ENCODE measurements at regions not wholly inside any gene's neighbourhood (a gene's known extent, or its start where the extent isn't known, plus 50 kb on each side); places are given as distances from the start of the nearest gene placed in this dataset.

GRCh38 chr6:80441131-80441530 lies 334.7 kb downstream of the BCKDHB start:
- ChIA-PET RAD21 (ENCODE audit: low non-redundant PET in 1 of 2, low total read pairs in 2 of 2, uncharacterized antibody in 2 of 2, unreplicated experiment in 2 of 2) (no interaction called here), CTCF (no interaction called here), POLR2A (no interaction called here)
- Histone ChIP-seq H4K20me1 (ENCODE audit: insufficient read depth) (no peaks in the 10 kb centered on the region), H3K27me3 (ENCODE audit: insufficient read depth, low read length) (no peaks in the 10 kb centered on the region), H3K4me1 (ENCODE audit: control insufficient read depth in 1 of 2, insufficient read depth in 2 of 2, low read length in 2 of 2) (peaks cover 12 to 37% of the 10 kb centered on the region in 2 experiments), H3K4me2 (ENCODE audit: low read length) (peak overlapping the region; percentile 71; the same call in 1 of the 2 replicates), H3K79me2 (ENCODE audit: insufficient read depth, low read length) (no peaks in the 10 kb centered on the region), H2AFZ (ENCODE audit: low read depth, low read length, poor library complexity, severe bottlenecking) (no peak overlapping the region), H3K9ac (ENCODE audit: low read length) (no peak overlapping the region), H3K4me3 (replicated peaks in 1 of 2; ENCODE audit: low read depth in 1 of 2, low read length in 2 of 2) (no peak overlapping the region), H3K9me2 (ENCODE audit: insufficient read depth) (no peaks in the 10 kb centered on the region), H3K27ac (ENCODE audit: low read depth, low read length) (no peak overlapping the region), H3K36me3 (ENCODE audit: control insufficient read depth in 1 of 2, insufficient read depth in 2 of 2, low read length in 2 of 2) (no peaks in the 10 kb centered on the region), H3K9me3 (ENCODE audit: control insufficient read depth in 1 of 2, insufficient read depth in 1 of 2, low read depth in 1 of 2, low read length in 2 of 2) (no peaks in the 10 kb centered on the region)
- DNase-seq (ENCODE audit: low read depth, low spot score) (no peak), ATAC-seq (no peak)
- no peak for TF ChIP-seq ZFX (IDR thresholded peaks at IDR 0.05)
- TF ChIP-seq YY1 (IDR thresholded peaks at IDR 0.05; ENCODE audit: extremely low read depth, insufficient replicate concordance, low read depth, low read length), result no peak
- TF ChIP-seq TCF7L2 (IDR thresholded peaks at IDR 0.05; ENCODE audit: borderline replicate concordance, extremely low read depth, insufficient read depth, insufficient read length), result no peak
- BruUV-seq (replicated peaks), result no TSS peak
- intact Hi-C loops (cut with micrococcal nuclease), result no loop called here

GRCh38 chr6:80440496-80441115 lies 334.1 kb downstream of the BCKDHB start:
- ChIA-PET POLR2A (no interaction called here), CTCF (no interaction called here), RAD21 (ENCODE audit: low non-redundant PET in 1 of 2, low total read pairs in 2 of 2, uncharacterized antibody in 2 of 2, unreplicated experiment in 2 of 2) (no interaction called here)
- peak overlapping the region; percentile 2; the same call in 1 of the 2 replicates for H3K9ac ChIP-seq (ENCODE audit: low read length)
- no peaks in the 10 kb centered on the region for H3K27me3 ChIP-seq (ENCODE audit: insufficient read depth, low read length)
- H2AFZ ChIP-seq (ENCODE audit: low read depth, low read length, poor library complexity, severe bottlenecking), result peak overlapping the region; percentile 48
- no peaks in the 10 kb centered on the region for H4K20me1 ChIP-seq (ENCODE audit: insufficient read depth)
- H3K9me2 ChIP-seq (ENCODE audit: insufficient read depth), result no peaks in the 10 kb centered on the region
- H3K9me3 ChIP-seq (ENCODE audit: control insufficient read depth in 1 of 2, insufficient read depth in 1 of 2, low read depth in 1 of 2, low read length in 2 of 2), result no peaks in the 10 kb centered on the region
- no peaks in the 10 kb centered on the region for H3K79me2 ChIP-seq (ENCODE audit: insufficient read depth, low read length)
- no peak overlapping the region for H3K27ac ChIP-seq (ENCODE audit: low read depth, low read length)
- DNase-seq (ENCODE audit: low read depth, low spot score) (no peak), ATAC-seq (no peak)
- intact Hi-C loops (cut with micrococcal nuclease), result no loop called here
- H3K4me1 ChIP-seq (ENCODE audit: control insufficient read depth in 1 of 2, insufficient read depth in 2 of 2, low read length in 2 of 2), result peaks cover 12 to 37% of the 10 kb centered on the region in 2 experiments
- peak overlapping the region; percentile 71 for H3K4me2 ChIP-seq (ENCODE audit: low read length)
- no TSS peak for BruUV-seq (replicated peaks)
- H3K4me3 ChIP-seq (replicated peaks in 1 of 2; ENCODE audit: low read depth in 1 of 2, low read length in 2 of 2), result no peak overlapping the region
- TF ChIP-seq EGR1 (IDR thresholded peaks at IDR 0.05; ENCODE audit: low read depth) (no peak), YY1 (IDR thresholded peaks at IDR 0.05; ENCODE audit: extremely low read depth, insufficient replicate concordance, low read depth, low read length) (no peak), SRF (IDR thresholded peaks at IDR 0.05; ENCODE audit: low read depth) (no peak), CBX3 (IDR thresholded peaks at IDR 0.05; ENCODE audit: low read depth) (no peak), ELF1 (IDR thresholded peaks at IDR 0.05; ENCODE audit: borderline replicate concordance, low read depth) (no peak), ZNF274 (IDR thresholded peaks at IDR 0.05; ENCODE audit: low read depth, low read length) (no peak), ZBTB33 (IDR thresholded peaks at IDR 0.05; ENCODE audit: extremely low read depth, insufficient replicate concordance, low read length) (no peak), FOSL1 (IDR thresholded peaks at IDR 0.05; ENCODE audit: low read depth) (no peak)
- H3K36me3 ChIP-seq (ENCODE audit: control insufficient read depth in 1 of 2, insufficient read depth in 2 of 2, low read length in 2 of 2), result no peaks in the 10 kb centered on the region
